ENCODE measurements at regions not wholly inside any gene's neighbourhood (a gene's known extent, or its start where the extent isn't known, plus 50 kb on each side); places are given as distances from the start of the nearest gene placed in this dataset.
"Not testable (repeated sequence)": the region's sequence is repeated elsewhere in the genome, so short reads cannot be mapped to it uniquely, and the experiment has no call there.

- no peak overlapping the region for H3K27ac ChIP-seq
- no peak for TF ChIP-seq ZFX (IDR thresholded peaks at IDR 0.05; ENCODE audit: borderline replicate concordance)
- TF ChIP-seq, protein P1, sequence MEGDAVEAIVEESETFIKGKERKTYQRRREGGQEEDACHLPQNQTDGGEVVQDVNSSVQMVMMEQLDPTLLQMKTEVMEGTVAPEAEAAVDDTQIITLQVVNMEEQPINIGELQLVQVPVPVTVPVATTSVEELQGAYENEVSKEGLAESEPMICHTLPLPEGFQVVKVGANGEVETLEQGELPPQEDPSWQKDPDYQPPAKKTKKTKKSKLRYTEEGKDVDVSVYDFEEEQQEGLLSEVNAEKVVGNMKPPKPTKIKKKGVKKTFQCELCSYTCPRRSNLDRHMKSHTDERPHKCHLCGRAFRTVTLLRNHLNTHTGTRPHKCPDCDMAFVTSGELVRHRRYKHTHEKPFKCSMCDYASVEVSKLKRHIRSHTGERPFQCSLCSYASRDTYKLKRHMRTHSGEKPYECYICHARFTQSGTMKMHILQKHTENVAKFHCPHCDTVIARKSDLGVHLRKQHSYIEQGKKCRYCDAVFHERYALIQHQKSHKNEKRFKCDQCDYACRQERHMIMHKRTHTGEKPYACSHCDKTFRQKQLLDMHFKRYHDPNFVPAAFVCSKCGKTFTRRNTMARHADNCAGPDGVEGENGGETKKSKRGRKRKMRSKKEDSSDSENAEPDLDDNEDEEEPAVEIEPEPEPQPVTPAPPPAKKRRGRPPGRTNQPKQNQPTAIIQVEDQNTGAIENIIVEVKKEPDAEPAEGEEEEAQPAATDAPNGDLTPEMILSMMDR (IDR thresholded peaks at IDR 0.05) = no peak
These were observed 121.8 kb downstream of the OXSM start for GRCh38 chr3:25911525-25912295.

DNA sequence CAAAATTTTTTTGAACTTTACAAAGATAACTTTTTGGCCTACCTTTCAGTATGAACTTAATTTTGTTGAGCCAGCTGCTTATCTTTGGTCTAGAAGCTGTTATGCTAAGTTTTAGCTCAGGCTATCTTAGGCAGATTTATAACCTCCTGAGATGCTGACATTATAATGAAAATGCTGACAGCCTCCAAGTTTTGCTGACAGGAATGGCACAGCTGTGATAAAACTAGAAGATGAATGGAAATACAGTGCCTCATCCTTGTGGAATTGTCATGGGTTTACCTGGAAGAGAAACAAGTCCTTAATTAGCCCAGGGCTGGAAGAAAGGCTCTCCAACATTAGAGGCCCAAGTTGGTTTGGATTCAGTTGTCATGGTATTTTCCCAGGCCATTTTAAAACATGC lies 123.3 kb downstream of the OXSM start:
- TF ChIP-seq ZFX (IDR thresholded peaks at IDR 0.05; ENCODE audit: borderline replicate concordance) = no peak
- no peak overlapping the region for H3K27ac ChIP-seq

DNA sequence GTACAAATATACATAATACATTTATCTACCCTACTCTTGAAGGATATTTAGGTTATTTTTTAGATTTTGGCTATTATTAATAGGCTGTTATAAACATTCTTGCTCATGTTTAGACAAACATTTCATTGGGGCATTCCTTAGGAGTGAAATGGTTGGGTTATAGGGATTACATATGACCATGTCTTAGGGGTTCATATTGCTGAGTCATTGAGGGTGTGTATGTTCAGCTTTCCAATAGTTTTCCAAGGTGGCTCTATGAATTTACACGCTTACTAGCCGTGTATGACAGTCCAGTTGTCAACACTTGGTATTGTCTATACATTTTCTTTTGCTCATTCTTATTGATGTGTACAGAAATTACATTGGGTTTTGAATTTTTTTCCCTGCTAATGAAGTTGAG lies 125.8 kb downstream of the OXSM start:
- no peak overlapping the region for H3K27ac ChIP-seq
- no peak for TF ChIP-seq ZFX (IDR thresholded peaks at IDR 0.05; ENCODE audit: borderline replicate concordance)
- TF ChIP-seq, protein P1 (IDR thresholded peaks at IDR 0.05) = no peak

GRCh38 chr3:25916321-25916720 lies 126.4 kb downstream of the OXSM start:
- no peak for TF ChIP-seq ZFX (IDR thresholded peaks at IDR 0.05; ENCODE audit: borderline replicate concordance)
- TF ChIP-seq, protein P1 (IDR thresholded peaks at IDR 0.05) = no peak
- H3K27ac ChIP-seq = no peak overlapping the region

GRCh38 chr3:25931967-25932366 lies 142.1 kb downstream of the OXSM start:
- not testable (repeated sequence) for H3K27ac ChIP-seq

DNA sequence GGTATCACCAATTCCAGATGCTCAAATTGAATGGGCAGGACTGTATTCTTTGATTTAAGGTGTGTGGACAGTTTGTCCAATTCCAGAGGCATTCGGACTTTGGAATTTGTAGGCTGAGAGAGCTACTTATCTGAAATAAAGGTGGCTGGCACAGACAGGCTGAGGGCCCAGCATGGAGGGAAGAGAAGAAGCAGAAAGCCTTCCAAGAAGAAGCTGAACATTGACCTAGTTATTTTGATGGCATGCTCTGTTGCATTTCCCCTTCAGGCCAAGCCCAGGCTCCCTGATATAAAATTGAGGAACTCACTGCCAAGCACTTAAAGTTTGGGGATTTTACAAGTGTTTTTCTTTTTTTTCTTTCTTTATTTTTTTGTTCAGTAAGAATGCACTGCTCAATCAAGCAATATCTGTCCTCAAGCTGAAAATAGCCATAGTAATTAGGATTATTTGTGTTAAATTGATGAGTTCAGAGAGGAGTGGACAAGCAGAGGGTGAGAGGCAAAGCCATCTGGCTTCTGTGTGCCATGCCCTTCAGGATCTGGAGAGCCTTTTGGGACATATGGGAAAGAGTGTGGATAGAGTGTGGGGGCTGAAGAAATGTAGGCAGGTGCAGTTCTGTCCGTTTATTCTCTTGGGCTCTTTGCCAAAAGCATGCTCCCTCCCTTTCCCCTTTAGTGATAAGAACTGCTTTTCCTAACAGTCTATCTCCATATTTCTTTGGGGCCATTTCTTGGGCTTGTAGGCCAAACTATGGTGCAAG lies 148.9 kb downstream of the OXSM start:
- H3K27ac ChIP-seq = no peak overlapping the region
- no peak for TF ChIP-seq ZFX (IDR thresholded peaks at IDR 0.05; ENCODE audit: borderline replicate concordance)
- TF ChIP-seq, protein P1 (IDR thresholded peaks at IDR 0.05) = no peak

GRCh38 chr3:25940935-25941334 lies 151.0 kb downstream of the OXSM start:
- no peak for TF ChIP-seq ZFX (IDR thresholded peaks at IDR 0.05; ENCODE audit: borderline replicate concordance)
- TF ChIP-seq, protein P1 (IDR thresholded peaks at IDR 0.05) = no peak

DNA sequence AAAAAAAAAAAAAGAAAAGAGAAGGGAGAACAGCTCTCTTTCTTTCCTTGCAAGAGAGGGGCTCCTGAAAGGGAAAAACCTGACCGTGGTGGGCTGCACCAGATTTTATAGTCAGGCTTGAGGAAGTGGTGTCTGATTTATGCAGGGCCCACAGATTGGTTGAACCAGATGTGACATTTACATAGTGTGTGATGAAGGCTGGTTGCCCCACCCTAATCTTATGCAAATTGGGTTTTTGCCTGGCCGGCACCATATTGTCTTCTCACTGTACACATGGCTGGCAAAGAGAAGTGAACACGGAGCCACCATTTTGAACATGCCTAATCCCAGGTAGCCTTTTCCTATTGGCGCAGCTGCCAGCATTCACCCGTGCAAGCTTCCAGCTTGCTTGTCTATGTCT lies 154.4 kb downstream of the OXSM start:
- H3K27ac ChIP-seq = no peak overlapping the region

More at GRCh38 chr3:25940935-25941334, 151.0 kb downstream of the OXSM start:
- no peak overlapping the region for H3K27ac ChIP-seq

More for the DNA sequence above, 154.4 kb downstream of the OXSM start:
- TF ChIP-seq, protein P1 (IDR thresholded peaks at IDR 0.05) = no peak
- TF ChIP-seq ZFX (IDR thresholded peaks at IDR 0.05; ENCODE audit: borderline replicate concordance) = no peak
